ENCODE measurements at regions not wholly inside any gene's neighbourhood (a gene's known extent, or its start where the extent isn't known, plus 50 kb on each side); places are given as distances from the start of the nearest gene placed in this dataset.

DNA sequence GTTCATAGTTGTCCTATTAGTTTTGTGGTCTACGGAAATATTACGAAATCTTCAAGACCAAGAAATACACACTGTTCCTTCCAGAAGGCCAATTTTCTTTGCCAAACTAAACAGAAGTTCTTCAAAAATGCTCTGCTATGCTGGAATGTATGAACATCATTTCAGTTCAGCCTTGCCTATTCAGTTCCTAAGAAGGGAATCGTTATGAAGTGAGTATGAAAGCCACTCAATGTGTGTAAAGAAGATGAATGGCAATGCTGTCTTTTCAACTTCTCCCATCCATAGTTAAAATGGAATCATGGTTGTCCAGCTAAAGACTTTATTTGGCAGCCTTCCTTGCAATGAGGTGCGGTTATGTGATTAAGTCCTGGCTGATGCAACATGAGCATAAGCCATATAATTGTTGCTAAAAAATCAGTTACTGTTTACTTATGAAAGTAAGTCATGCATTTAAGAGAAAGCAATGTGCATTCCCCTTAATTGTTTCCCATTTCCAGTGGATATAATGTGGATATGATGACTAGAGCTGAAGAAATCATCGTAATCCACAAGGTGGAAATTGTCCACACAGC lies 73.8 kb upstream of the PTPRR start:
- no peaks in the 10 kb centered on the region for H3K9me3 ChIP-seq
- TF ChIP-seq, protein P1, sequence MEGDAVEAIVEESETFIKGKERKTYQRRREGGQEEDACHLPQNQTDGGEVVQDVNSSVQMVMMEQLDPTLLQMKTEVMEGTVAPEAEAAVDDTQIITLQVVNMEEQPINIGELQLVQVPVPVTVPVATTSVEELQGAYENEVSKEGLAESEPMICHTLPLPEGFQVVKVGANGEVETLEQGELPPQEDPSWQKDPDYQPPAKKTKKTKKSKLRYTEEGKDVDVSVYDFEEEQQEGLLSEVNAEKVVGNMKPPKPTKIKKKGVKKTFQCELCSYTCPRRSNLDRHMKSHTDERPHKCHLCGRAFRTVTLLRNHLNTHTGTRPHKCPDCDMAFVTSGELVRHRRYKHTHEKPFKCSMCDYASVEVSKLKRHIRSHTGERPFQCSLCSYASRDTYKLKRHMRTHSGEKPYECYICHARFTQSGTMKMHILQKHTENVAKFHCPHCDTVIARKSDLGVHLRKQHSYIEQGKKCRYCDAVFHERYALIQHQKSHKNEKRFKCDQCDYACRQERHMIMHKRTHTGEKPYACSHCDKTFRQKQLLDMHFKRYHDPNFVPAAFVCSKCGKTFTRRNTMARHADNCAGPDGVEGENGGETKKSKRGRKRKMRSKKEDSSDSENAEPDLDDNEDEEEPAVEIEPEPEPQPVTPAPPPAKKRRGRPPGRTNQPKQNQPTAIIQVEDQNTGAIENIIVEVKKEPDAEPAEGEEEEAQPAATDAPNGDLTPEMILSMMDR (IDR thresholded peaks at IDR 0.05): no peak
- no peaks in the 10 kb centered on the region for H3K27me3 ChIP-seq
- H3K4me3 ChIP-seq: no peak overlapping the region
- no peaks in the 10 kb centered on the region for H3K36me3 ChIP-seq
- intact Hi-C loops (cut with DNase I): loop anchor here (2.0 to 10.0 kb wide), 2 partner anchors 482 to 760 kb away; partner anchors contain the start of gene RAB21
- H3K27ac ChIP-seq: peak overlapping the region; percentile 59 to 84
- DNase-seq (ENCODE audit: low spot score in 2 of 2): no peak
- H3K4me1 ChIP-seq: peaks cover 6% of the 10 kb centered on the region in 2 donors

DNA sequence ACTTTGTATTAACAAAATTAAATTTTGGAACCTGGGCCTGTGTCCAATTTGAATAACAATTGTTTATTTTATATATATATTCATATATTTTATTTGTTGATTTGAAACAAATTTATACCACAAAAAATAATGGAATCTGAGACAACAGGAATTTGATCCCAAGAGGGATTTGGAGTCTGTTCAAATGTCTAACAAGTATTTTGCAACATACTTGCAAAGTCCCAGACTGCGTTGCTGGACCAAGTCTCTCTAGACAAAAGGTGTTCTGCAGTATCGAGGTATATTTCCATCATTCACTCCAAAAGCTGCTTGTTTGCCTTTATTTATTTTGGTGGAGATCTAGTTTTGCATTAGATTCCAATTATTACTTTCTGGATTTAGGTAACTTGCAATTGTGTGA lies 68.7 kb upstream of the PTPRR start:
- H3K9me3 ChIP-seq: no peaks in the 10 kb centered on the region
- H3K36me3 ChIP-seq: no peaks in the 10 kb centered on the region
- H3K27me3 ChIP-seq: no peaks in the 10 kb centered on the region
- no peaks in the 10 kb centered on the region for H3K4me1 ChIP-seq
- TF ChIP-seq, protein P1 (IDR thresholded peaks at IDR 0.05): no peak
- intact Hi-C loops (cut with DNase I): no loop called here
- H3K4me3 ChIP-seq: no peak overlapping the region
- DNase-seq (ENCODE audit: low spot score in 2 of 2): no peak
- no peak overlapping the region for H3K27ac ChIP-seq

DNA sequence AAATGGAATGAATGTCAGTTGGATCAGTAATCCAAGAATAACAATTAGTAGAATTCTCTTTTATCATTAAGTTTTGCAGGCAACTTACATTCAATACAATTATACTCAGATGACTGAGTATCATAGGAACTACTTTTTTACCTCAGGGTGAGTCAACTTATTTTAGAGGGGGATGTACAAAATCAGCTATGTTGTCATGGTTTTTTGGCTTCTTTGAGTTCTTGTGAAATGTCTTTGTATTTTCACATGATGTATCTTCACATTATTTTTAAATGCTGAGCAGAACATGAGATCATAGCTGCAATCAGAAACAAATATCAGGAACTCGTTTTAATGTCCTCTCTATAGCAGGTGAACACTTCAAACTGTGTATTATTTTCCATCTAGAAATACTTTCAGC lies 65.3 kb upstream of the PTPRR start:
- TF ChIP-seq, protein P1 (IDR thresholded peaks at IDR 0.05): no peak
- Histone ChIP-seq H3K4me3 (no peak overlapping the region), H3K36me3 (no peaks in the 10 kb centered on the region), H3K27me3 (no peaks in the 10 kb centered on the region), H3K9me3 (no peaks in the 10 kb centered on the region), H3K27ac (no peak overlapping the region), H3K4me1 (no peaks in the 10 kb centered on the region)
- no peak for DNase-seq (ENCODE audit: low spot score in 2 of 2)
- intact Hi-C loops (cut with DNase I): no loop called here

DNA sequence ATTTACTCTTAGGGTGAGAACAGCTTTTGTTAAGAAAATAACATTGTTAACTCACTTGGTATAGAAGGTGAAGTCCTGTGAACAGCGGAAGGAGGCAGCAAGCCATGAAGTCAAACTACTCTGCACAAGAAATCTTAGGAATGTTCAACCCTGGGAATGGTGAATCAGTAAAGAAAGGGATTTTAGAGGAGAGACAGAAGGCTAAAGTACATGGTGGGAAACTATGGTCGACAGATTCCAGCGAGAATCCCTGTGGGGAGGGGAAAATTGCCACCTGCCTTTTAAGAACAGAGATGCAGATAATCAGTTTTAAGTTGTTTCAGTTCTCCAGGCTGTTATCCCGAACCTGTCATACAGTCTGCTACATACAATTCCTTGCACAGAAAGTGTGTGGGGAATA lies 63.2 kb upstream of the PTPRR start:
- no peak overlapping the region for H3K4me3 ChIP-seq
- H3K27me3 ChIP-seq: no peaks in the 10 kb centered on the region
- H3K27ac ChIP-seq: no peak overlapping the region
- intact Hi-C loops (cut with DNase I): no loop called here
- no peak for DNase-seq (ENCODE audit: low spot score in 2 of 2)
- no peaks in the 10 kb centered on the region for H3K9me3 ChIP-seq
- TF ChIP-seq, protein P1 (IDR thresholded peaks at IDR 0.05): no peak
- H3K4me1 ChIP-seq: no peaks in the 10 kb centered on the region
- H3K36me3 ChIP-seq: no peaks in the 10 kb centered on the region

DNA sequence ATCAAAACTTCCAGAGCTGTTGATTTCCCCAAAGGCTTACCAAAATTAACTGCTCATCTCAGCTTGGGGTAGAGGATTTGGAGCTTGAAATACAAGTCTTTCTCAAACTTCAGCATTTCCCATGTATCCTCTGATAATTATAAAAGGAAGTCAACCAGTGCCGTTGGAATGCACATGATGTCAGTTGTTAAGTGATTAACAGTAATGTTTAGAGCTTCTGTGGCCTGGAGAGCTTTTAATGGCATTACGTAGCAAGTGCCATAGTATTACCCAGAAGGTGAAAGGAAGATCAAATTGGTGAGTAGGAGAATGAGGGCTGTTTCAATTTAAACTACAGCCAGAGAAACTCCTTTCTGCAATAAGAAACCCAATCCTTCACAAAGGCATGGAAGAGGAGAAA lies 62.5 kb upstream of the PTPRR start:
- H3K4me1 ChIP-seq: no peaks in the 10 kb centered on the region
- H3K36me3 ChIP-seq: no peaks in the 10 kb centered on the region
- TF ChIP-seq, protein P1 (IDR thresholded peaks at IDR 0.05): no peak
- H3K27ac ChIP-seq: no peak overlapping the region
- no peaks in the 10 kb centered on the region for H3K27me3 ChIP-seq
- no peak for DNase-seq (ENCODE audit: low spot score in 2 of 2)
- intact Hi-C loops (cut with DNase I): no loop called here
- no peaks in the 10 kb centered on the region for H3K9me3 ChIP-seq
- no peak overlapping the region for H3K4me3 ChIP-seq

DNA sequence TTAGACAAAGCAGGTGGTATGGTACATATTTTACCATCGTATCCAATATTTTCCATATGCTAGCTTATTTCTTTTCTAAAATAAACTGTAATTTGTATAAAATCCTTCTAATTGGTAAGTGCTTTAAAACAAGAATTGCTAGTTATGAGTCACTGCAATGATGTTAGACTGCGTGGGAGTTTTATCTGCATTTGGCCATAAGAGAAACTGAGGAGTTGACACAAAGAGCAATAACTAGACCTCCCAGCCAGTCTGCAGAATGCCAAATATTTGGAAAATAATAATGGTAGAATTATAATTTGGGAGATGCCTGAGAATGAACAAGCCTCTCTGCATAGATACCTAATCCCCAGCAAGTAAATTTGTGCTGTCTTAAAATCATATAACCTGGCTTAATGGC lies 61.7 kb upstream of the PTPRR start:
- Histone ChIP-seq H3K36me3 (no peaks in the 10 kb centered on the region), H3K4me1 (no peaks in the 10 kb centered on the region), H3K4me3 (no peak overlapping the region), H3K9me3 (no peaks in the 10 kb centered on the region), H3K27ac (no peak overlapping the region), H3K27me3 (no peaks in the 10 kb centered on the region)
- DNase-seq (ENCODE audit: low spot score in 2 of 2): no peak
- intact Hi-C loops (cut with DNase I): no loop called here
- TF ChIP-seq, protein P1 (IDR thresholded peaks at IDR 0.05): no peak

Measured in ascending aorta (tissue), 2 donors.